AG20443 (cell line): ENCODE measurements at regions not wholly inside any gene's neighbourhood (a gene's known extent, or its start where the extent isn't known, plus 50 kb on each side); places are given as distances from the start of the nearest gene placed in this dataset.
A peak's percentile ranks its signal among the peaks of the same experiment; 100 is the strongest.

Source experiments
- DNase-seq: peaks from one replicate; pipeline ENCODE4 v3.0.0; 2012; ENCODE audit warnings: low spot score, mixed read lengths

GRCh38 chr2:45301307-45302277 lies 292.3 kb upstream of the SIX2 start:
- no peak for DNase-seq

GRCh38 chr2:45300026-45300750 lies 290.9 kb upstream of the SIX2 start:
- DNase-seq: no peak

GRCh38 chr2:45299361-45299760 lies 290.1 kb upstream of the SIX2 start:
- no peak for DNase-seq

GRCh38 chr2:45293182-45293581 lies 283.9 kb upstream of the SIX2 start:
- peak; percentile 35 for DNase-seq

- DNase-seq: no peak
Measured at GRCh38 chr2:45291296-45291701, 282.0 kb upstream of the SIX2 start.

GRCh38 chr2:45289997-45290709 lies 280.9 kb upstream of the SIX2 start:
- DNase-seq: no peak

GRCh38 chr2:45288532-45289417 lies 279.5 kb upstream of the SIX2 start:
- no peak for DNase-seq

GRCh38 chr2:45287045-45287444 lies 277.8 kb upstream of the SIX2 start:
- DNase-seq: no peak

- DNase-seq: no peak
Measured at GRCh38 chr2:45285771-45286390, 276.6 kb upstream of the SIX2 start.

- no peak for DNase-seq
Measured at GRCh38 chr2:45285311-45285710, 276.1 kb upstream of the SIX2 start.

- no peak for DNase-seq
Measured at GRCh38 chr2:45284621-45284995, 275.4 kb upstream of the SIX2 start.

GRCh38 chr2:45283764-45284620 lies 274.7 kb upstream of the SIX2 start:
- DNase-seq: peak; percentile 58

- no peak for DNase-seq
Measured at GRCh38 chr2:45282646-45283045, 273.4 kb upstream of the SIX2 start.

GRCh38 chr2:45281311-45281710 lies 272.1 kb upstream of the SIX2 start:
- no peak for DNase-seq

- DNase-seq: no peak
Measured at GRCh38 chr2:45280794-45281193, 271.5 kb upstream of the SIX2 start.

- no peak for DNase-seq
Measured at GRCh38 chr2:45279356-45279755, 270.1 kb upstream of the SIX2 start.

GRCh38 chr2:45278365-45279078 lies 269.3 kb upstream of the SIX2 start:
- DNase-seq: no peak

GRCh38 chr2:45276914-45277313 lies 267.7 kb upstream of the SIX2 start:
- DNase-seq: no peak

- no peak for DNase-seq
Measured at GRCh38 chr2:45275806-45276205, 266.6 kb upstream of the SIX2 start.
